IPS DF 6.9 (cell line): ENCODE measurements at regions not wholly inside any gene's neighbourhood (a gene's known extent, or its start where the extent isn't known, plus 50 kb on each side); places are given as distances from the start of the nearest gene placed in this dataset.

Experiments
- DNase-seq: peaks from one replicate; pipeline ENCODE4 v3.0.0-alpha.2; 2013; ENCODE audit warnings: low read depth, low spot score
- H3K27ac ChIP-seq: one replicate; pipeline ENCODE4 v1.5.1; 2013; ENCODE audit warnings: low read length, control low read depth
- H3K27me3 ChIP-seq: 2 replicates; pipeline ENCODE4 v1.6.1; 2013; ENCODE audit warnings: mild to moderate bottlenecking, low read length; ENCODE audit not compliant: control insufficient read depth, insufficient read depth
- H3K36me3 ChIP-seq: 2 replicates; pipeline ENCODE4 v1.6.1; 2013; ENCODE audit warnings: low read length; ENCODE audit not compliant: control insufficient read depth, insufficient read depth
- H3K4me1 ChIP-seq: 2 replicates; pipeline ENCODE4 v1.6.1; 2013; ENCODE audit warnings: low read length; ENCODE audit not compliant: control insufficient read depth, insufficient read depth
- H3K4me3 ChIP-seq: 2 replicates; pipeline ENCODE4 v1.5.1; 2013; ENCODE audit warnings: mild to moderate bottlenecking, low read length
- H3K9me3 ChIP-seq: 2 replicates; pipeline ENCODE4 v1.6.1; 2013; ENCODE audit warnings: low read length, inconsistent platforms; ENCODE audit not compliant: control insufficient read depth, insufficient read depth
- WGBS: extraction: QIAGEN DNeasy Blood & Tissue Kit; methylation state at CpG from one replicate; pipeline ENCODE4 v1.1.7; 2013; ENCODE audit warnings: mixed read lengths, missing lambda C conversion rate; ENCODE audit not compliant: insufficient read length, insufficient coverage; 5-methylcytosine and 5-hydroxymethylcytosine counted together

- Histone ChIP-seq H3K27me3 (no peaks in the 10 kb centered on the region), H3K4me1 (no peaks in the 10 kb centered on the region; the same call in 1 of the 2 replicates), H3K36me3 (no peaks in the 10 kb centered on the region), H3K9me3 (no peaks in the 10 kb centered on the region), H3K4me3 (no peak overlapping the region), H3K27ac (no peak overlapping the region)
- DNase-seq, result no peak
- WGBS, result no CpG with 5 or more reads among the region's 2 CpGs
Observed at GRCh38 chr7:3242398-3242972, 58.6 kb upstream of the SDK1 start.

GRCh38 chr7:3243256-3243655, 57.8 kb upstream of the SDK1 start:
- Histone ChIP-seq H3K9me3 (no peaks in the 10 kb centered on the region), H3K4me3 (no peak overlapping the region), H3K27me3 (no peaks in the 10 kb centered on the region), H3K4me1 (no peaks in the 10 kb centered on the region; the same call in 1 of the 2 replicates), H3K36me3 (no peaks in the 10 kb centered on the region), H3K27ac (no peak overlapping the region)
- DNase-seq, result no peak
- no CpG with 5 or more reads among the region's 5 CpGs for WGBS

GRCh38 chr7:3243680-3244079, 57.4 kb upstream of the SDK1 start:
- DNase-seq, result no peak
- Histone ChIP-seq H3K27me3 (no peaks in the 10 kb centered on the region), H3K9me3 (no peaks in the 10 kb centered on the region), H3K4me3 (no peak overlapping the region), H3K36me3 (no peaks in the 10 kb centered on the region), H3K4me1 (no peaks in the 10 kb centered on the region; the same call in 1 of the 2 replicates), H3K27ac (no peak overlapping the region)
- WGBS, result no CpG with 5 or more reads among the region's 15 CpGs

GRCh38 chr7:3244241-3244814, 56.7 kb upstream of the SDK1 start:
- no CpG with 5 or more reads among the region's 7 CpGs for WGBS
- Histone ChIP-seq H3K36me3 (no peaks in the 10 kb centered on the region), H3K9me3 (no peaks in the 10 kb centered on the region), H3K4me1 (no peaks in the 10 kb centered on the region; the same call in 1 of the 2 replicates), H3K4me3 (no peak overlapping the region), H3K27ac (no peak overlapping the region), H3K27me3 (no peaks in the 10 kb centered on the region)
- DNase-seq, result no peak

- Histone ChIP-seq H3K4me1 (no peaks in the 10 kb centered on the region; the same call in 1 of the 2 replicates), H3K4me3 (no peak overlapping the region), H3K36me3 (no peaks in the 10 kb centered on the region), H3K9me3 (no peaks in the 10 kb centered on the region), H3K27me3 (no peaks in the 10 kb centered on the region), H3K27ac (no peak overlapping the region)
- no CpG with 5 or more reads among the region's 2 CpGs for WGBS
- DNase-seq, result no peak
Observed at GRCh38 chr7:3245077-3245476, 56.0 kb upstream of the SDK1 start.

- Histone ChIP-seq H3K36me3 (no peaks in the 10 kb centered on the region), H3K9me3 (no peaks in the 10 kb centered on the region), H3K4me3 (no peak overlapping the region), H3K27me3 (no peaks in the 10 kb centered on the region), H3K27ac (no peak overlapping the region), H3K4me1 (no peaks in the 10 kb centered on the region; the same call in 1 of the 2 replicates)
- no peak for DNase-seq
- WGBS, result no CpG with 5 or more reads among the region's 3 CpGs
Observed at GRCh38 chr7:3245721-3246120, 55.3 kb upstream of the SDK1 start.

GRCh38 chr7:3246127-3246526, 54.9 kb upstream of the SDK1 start:
- Histone ChIP-seq H3K27me3 (no peaks in the 10 kb centered on the region), H3K36me3 (no peaks in the 10 kb centered on the region), H3K4me3 (no peak overlapping the region), H3K4me1 (no peaks in the 10 kb centered on the region), H3K9me3 (no peaks in the 10 kb centered on the region), H3K27ac (no peak overlapping the region)
- DNase-seq, result no peak
- no CpG with 5 or more reads among the region's 3 CpGs for WGBS

GRCh38 chr7:3246651-3247050, 54.4 kb upstream of the SDK1 start:
- no peak for DNase-seq
- no peaks in the 10 kb centered on the region for H3K36me3 ChIP-seq
- H3K4me1 ChIP-seq, result no peaks in the 10 kb centered on the region
- no CpG with 5 or more reads among the region's 4 CpGs for WGBS
- H3K27me3 ChIP-seq, result no peaks in the 10 kb centered on the region
- H3K4me3 ChIP-seq, result no peak overlapping the region
- H3K27ac ChIP-seq, result no peak overlapping the region
- H3K9me3 ChIP-seq, result no peaks in the 10 kb centered on the region

GRCh38 chr7:3250725-3251124, 50.3 kb upstream of the SDK1 start:
- Histone ChIP-seq H3K9me3 (no peaks in the 10 kb centered on the region), H3K36me3 (no peaks in the 10 kb centered on the region), H3K27ac (no peak overlapping the region), H3K27me3 (no peaks in the 10 kb centered on the region), H3K4me3 (no peak overlapping the region), H3K4me1 (no peaks in the 10 kb centered on the region)
- no CpG with 5 or more reads among the region's 5 CpGs for WGBS
- no peak for DNase-seq
